IMR-90 (cell line): ENCODE measurements at regions not wholly inside any gene's neighbourhood (a gene's known extent, or its start where the extent isn't known, plus 50 kb on each side); places are given as distances from the start of the nearest gene placed in this dataset.

Experiments used
- ATAC-seq: fragments of 200-7000 bp; cut with Tn5 transposase; 2 replicates; pipeline ENCODE4 v1.9.1; 2020; ENCODE audit warnings: low read depth, mild to moderate bottlenecking, moderate library complexity
- BruUV-seq: library from RNA; stranded (reverse); fragments of 400-500 nt; replicated peaks from 2 replicates; lab custom pipeline; 2021; lab: Mats Ljungman, UMichigan
- CTCF ChIA-PET: fragments of 300-600 bp; formaldehyde crosslinking; extraction: SDS; loops from one replicate; lab custom pipeline; 2021; ENCODE audit warnings: antibody characterized with exemption; lab: Yijun Ruan, JAX
- POLR2A ChIA-PET: fragments of 300-600 bp; sonication (Branson Sonifier 250); formaldehyde crosslinking; loops from one replicate; lab custom pipeline; 2022; ENCODE audit warnings: antibody characterized with exemption; ENCODE audit not compliant: unreplicated experiment; lab: Charles Lee
- DNase-seq: peaks from one replicate; pipeline ENCODE4 v3.0.0; 2013
- H2AFZ ChIP-seq: replicated peaks from 2 replicates; pipeline ENCODE3; 2013; ENCODE audit warnings: low read length, mild to moderate bottlenecking; ENCODE audit not compliant: poor library complexity
- H2AK5ac ChIP-seq: 2 replicates; pipeline ENCODE4 v1.6.1; 2013; ENCODE audit warnings: low read depth, low read length, inconsistent platforms
- H2AK9ac ChIP-seq: replicated peaks from 2 replicates; pipeline ENCODE3; 2013; ENCODE audit warnings: mild to moderate bottlenecking, low read depth, low read length, moderate library complexity; ENCODE audit not compliant: poor library complexity
- H2BK120ac ChIP-seq: 2 replicates; pipeline ENCODE4 v1.6.1; 2013; ENCODE audit warnings: low read depth, low read length, inconsistent platforms
- H2BK15ac ChIP-seq: 3 replicates; pipeline ENCODE4 v1.6.1; 2013; ENCODE audit warnings: low read depth, low read length, inconsistent platforms
- H2BK20ac ChIP-seq: 2 replicates; pipeline ENCODE4 v1.6.1; 2013; ENCODE audit warnings: low read depth, mild to moderate bottlenecking, inconsistent platforms, low read length, moderate library complexity
- H2BK5ac ChIP-seq: 2 replicates; pipeline ENCODE4 v1.6.1; 2013; ENCODE audit warnings: mild to moderate bottlenecking, low read depth, low read length, inconsistent platforms; ENCODE audit not compliant: poor library complexity, severe bottlenecking
- H3K14ac ChIP-seq: replicated peaks from 2 replicates; pipeline ENCODE4 v1.6.1; 2013; ENCODE audit warnings: low read depth, low read length, inconsistent platforms
- H3K18ac ChIP-seq: 2 replicates; pipeline ENCODE4 v1.6.1; 2013; ENCODE audit warnings: low read depth, low read length, control low read depth
- H3K23ac ChIP-seq: 2 replicates; pipeline ENCODE4 v1.6.1; 2013; ENCODE audit warnings: low read depth, low read length, inconsistent platforms
- H3K27ac ChIP-seq: 2 replicates; pipeline ENCODE4 v1.5.1; 2013; ENCODE audit warnings: mild to moderate bottlenecking, control low read depth, low read length; ENCODE audit not compliant: insufficient read depth
- H3K27me3 ChIP-seq: 2 replicates; pipeline ENCODE4 v1.6.1; 2013; ENCODE audit warnings: low read length; ENCODE audit not compliant: control insufficient read depth, insufficient read depth
- H3K36me3 ChIP-seq: 2 replicates; pipeline ENCODE4 v1.6.1; 2013; ENCODE audit warnings: low read length, mixed read lengths; ENCODE audit not compliant: control insufficient read depth, insufficient read depth
- H3K4ac ChIP-seq: 2 replicates; pipeline ENCODE4 v1.6.1; 2013; ENCODE audit warnings: low read depth, low read length, inconsistent platforms
- H3K4me1 ChIP-seq: 2 replicates; pipeline ENCODE4 v1.6.1; 2013; ENCODE audit warnings: low read length, mixed read lengths; ENCODE audit not compliant: control insufficient read depth, insufficient read depth
- H3K4me2 ChIP-seq: 2 replicates; pipeline ENCODE4 v1.6.1; 2013; ENCODE audit warnings: low read depth, mild to moderate bottlenecking, control low read depth, low read length, moderate library complexity
- H3K4me3 ChIP-seq: 2 replicates; pipeline ENCODE4 v1.5.1; 2013; ENCODE audit warnings: low read depth, mild to moderate bottlenecking, control low read depth, low read length, moderate library complexity; ENCODE audit not compliant: insufficient read depth
- H3K56ac ChIP-seq: 2 replicates; pipeline ENCODE4 v1.6.1; 2013; ENCODE audit warnings: low read length, inconsistent platforms; ENCODE audit not compliant: insufficient read depth; ENCODE audit errors: extremely low read depth
- H3K79me1 ChIP-seq, 2 experiments: 2 replicates each; pipeline ENCODE4 v1.6.1; 2013; ENCODE audit warnings: low read length in 2 of 2, inconsistent platforms in 1 of 2, low read depth in 1 of 2
- H3K9ac ChIP-seq: 2 replicates; pipeline ENCODE4 v1.6.1; 2013; ENCODE audit warnings: low read depth, low read length, control low read depth
- H3K9me1 ChIP-seq: 2 replicates; pipeline ENCODE4 v1.6.1; 2013; ENCODE audit warnings: low read length, inconsistent platforms; ENCODE audit not compliant: insufficient read depth
- H3K9me3 ChIP-seq: 2 replicates; pipeline ENCODE4 v1.6.1; 2013; ENCODE audit warnings: low read length; ENCODE audit not compliant: control insufficient read depth, insufficient read depth
- H4K20me1 ChIP-seq: 2 replicates; pipeline ENCODE4 v1.6.1; 2013; ENCODE audit warnings: low read length, inconsistent platforms; ENCODE audit not compliant: insufficient read depth
- H4K5ac ChIP-seq: 2 replicates; pipeline ENCODE4 v1.6.1; 2013; ENCODE audit warnings: mild to moderate bottlenecking, low read depth, low read length, control low read depth
- H4K8ac ChIP-seq, 2 experiments: 2 replicates each; pipeline ENCODE4 v1.6.1; 2013; ENCODE audit warnings: low read depth in 2 of 2, low read length in 2 of 2, control low read depth in 1 of 2, inconsistent platforms in 1 of 2
- H4K91ac ChIP-seq: 2 replicates; pipeline ENCODE4 v1.6.1; 2013; ENCODE audit warnings: low read depth, low read length, inconsistent platforms; ENCODE audit not compliant: insufficient read depth
- CHD1 ChIP-seq: IDR thresholded peaks from 2 replicates; pipeline ENCODE4 v1.6.1; 2012; ENCODE audit warnings: low read depth, low read length, improper control_type of control experiment
- ELK1 ChIP-seq: fragments of 150-350 bp; IDR thresholded peaks from 2 replicates; pipeline ENCODE4 v1.6.1; 2016; ENCODE audit warnings: low read depth, mild to moderate bottlenecking, low read length, moderate library complexity, borderline replicate concordance
- FOS ChIP-seq: fragments of 150-350 bp; IDR thresholded peaks from 2 replicates; pipeline ENCODE4 v1.6.1; 2016; ENCODE audit warnings: low read depth, low read length
- MAFK ChIP-seq: IDR thresholded peaks from 2 replicates; pipeline ENCODE4 v1.6.1; 2012; ENCODE audit warnings: low read depth, low read length, improper control_type of control experiment
- MAZ ChIP-seq: IDR thresholded peaks from 2 replicates; pipeline ENCODE4 v1.6.1; 2012; ENCODE audit warnings: low read depth, mild to moderate bottlenecking, low read length, improper control_type of control experiment, moderate library complexity, borderline replicate concordance
- MXI1 ChIP-seq: IDR thresholded peaks from 2 replicates; pipeline ENCODE4 v1.6.1; 2012; ENCODE audit warnings: low read depth, mild to moderate bottlenecking, low read length, moderate library complexity, borderline replicate concordance
- NFE2L2 ChIP-seq: fragments of 150-350 bp; IDR thresholded peaks from 2 replicates; pipeline ENCODE4 v1.6.1; 2016; ENCODE audit warnings: low read depth, mild to moderate bottlenecking, low read length
- POLR2A ChIP-seq: IDR thresholded peaks from 2 replicates; pipeline ENCODE4 v1.6.1; 2012; ENCODE audit warnings: mild to moderate bottlenecking, low read depth, low read length
- RAD21 ChIP-seq: IDR thresholded peaks from 2 replicates; pipeline ENCODE4 v1.6.1; 2012; ENCODE audit warnings: low read length, improper control_type of control experiment
- RCOR1 ChIP-seq: IDR thresholded peaks from 2 replicates; pipeline ENCODE4 v1.6.1; 2012; ENCODE audit warnings: mild to moderate bottlenecking, low read length, improper control_type of control experiment; ENCODE audit not compliant: insufficient replicate concordance
- RFX5 ChIP-seq: IDR thresholded peaks from 2 replicates; pipeline ENCODE4 v1.8.0; 2012; ENCODE audit warnings: low read depth, mild to moderate bottlenecking, low read length, moderate library complexity
- SMC3 ChIP-seq: fragments of 150-350 bp; IDR thresholded peaks from 2 replicates; pipeline ENCODE4 v1.6.1; 2016; ENCODE audit warnings: low read depth, mild to moderate bottlenecking, antibody characterized with exemption, low read length, moderate library complexity
- WGBS, 2 experiments: methylation state at CpG; one replicate each; pipeline versions ENCODE4 v1.1.5 to v1.1.7; 2013; ENCODE audit warnings: missing lambda C conversion rate in 2 of 2; ENCODE audit not compliant: insufficient read length in 1 of 2; ENCODE audit errors: extremely low coverage in 2 of 2; 5-methylcytosine and 5-hydroxymethylcytosine counted together
- dilution Hi-C: fragments of 300-500 bp; cut with HindIII; formaldehyde crosslinking; loops from one replicate; pipeline ENCODE4 v1.14.3; 2018; ENCODE audit warnings: low sequenced_read_pairs; ENCODE audit not compliant: unreplicated experiment
- in situ Hi-C: fragments of 300-500 bp; cut with MboI; formaldehyde crosslinking; loops from 3 replicates; pipeline ENCODE4 v1.14.3; 2019; ENCODE audit warnings: low sequenced_read_pairs, inconsistent platforms, mixed read lengths
- intact Hi-C: fragments of 100-400 bp; cut with micrococcal nuclease; formaldehyde crosslinking; loops from 2 replicates; pipeline ENCODE4 v1.10.0; 2022

GRCh38 chr15:98178861-98179260, 218.4 kb downstream of the ARRDC4 start:
- intact Hi-C loops (no loop called here), dilution Hi-C loops (no loop called here), in situ Hi-C loops (no loop called here)
- Histone ChIP-seq H4K8ac (no peak overlapping the region), H3K79me1 (no peaks in the 10 kb centered on the region), H3K9ac (no peak overlapping the region), H3K27ac (no peak overlapping the region), H3K4me1 (no peaks in the 10 kb centered on the region), H3K56ac (no peak overlapping the region), H4K91ac (no peak overlapping the region), H3K23ac (no peak overlapping the region), H2BK5ac (no peak overlapping the region), H2AK5ac (no peak overlapping the region), H3K4ac (no peak overlapping the region), H3K4me2 (no peak overlapping the region), H2BK120ac (no peak overlapping the region), H2BK15ac (no peak overlapping the region), H3K27me3 (no peaks in the 10 kb centered on the region), H2BK20ac (no peak overlapping the region), H3K18ac (no peak overlapping the region), H3K14ac (no peak overlapping the region), H3K9me3 (peaks cover 7% of the 10 kb centered on the region; the same call in 1 of the 2 replicates), H3K4me3 (no peak overlapping the region), H3K9me1 (no peaks in the 10 kb centered on the region), H2AFZ (no peak overlapping the region), H4K20me1 (no peaks in the 10 kb centered on the region), H2AK9ac (no peak overlapping the region), H3K36me3 (no peaks in the 10 kb centered on the region), H4K5ac (no peak overlapping the region)
- ATAC-seq (no peak), DNase-seq (no peak)
- CTCF ChIA-PET: interaction anchor here (0.9 to 1.5 kb wide), 2 partner anchors 16 to 183 kb away, joined by 3 read pairs; no protein-coding TSS in a partner anchor
- POLR2A ChIA-PET: no interaction called here
- 40% methylated on average over 1 of the region's 7 CpGs; no CpG with 5 or more reads in 1 of the 2 experiments for WGBS, 2 experiments
- TF ChIP-seq ELK1 (no peak), MXI1 (no peak), RFX5 (no peak), SMC3 (no peak), NFE2L2 (no peak), CHD1 (no peak), RCOR1 (no peak), RAD21 (no peak), MAZ (no peak), POLR2A (no peak), MAFK (no peak), FOS (no peak)
- BruUV-seq: no TSS peak
